ENCODE measurements at regions not wholly inside any gene's neighbourhood (a gene's known extent, or its start where the extent isn't known, plus 50 kb on each side); places are given as distances from the start of the nearest gene placed in this dataset.
"Not testable (repeated sequence)": the region's sequence is repeated elsewhere in the genome, so short reads cannot be mapped to it uniquely, and the experiment has no call there.

DNA sequence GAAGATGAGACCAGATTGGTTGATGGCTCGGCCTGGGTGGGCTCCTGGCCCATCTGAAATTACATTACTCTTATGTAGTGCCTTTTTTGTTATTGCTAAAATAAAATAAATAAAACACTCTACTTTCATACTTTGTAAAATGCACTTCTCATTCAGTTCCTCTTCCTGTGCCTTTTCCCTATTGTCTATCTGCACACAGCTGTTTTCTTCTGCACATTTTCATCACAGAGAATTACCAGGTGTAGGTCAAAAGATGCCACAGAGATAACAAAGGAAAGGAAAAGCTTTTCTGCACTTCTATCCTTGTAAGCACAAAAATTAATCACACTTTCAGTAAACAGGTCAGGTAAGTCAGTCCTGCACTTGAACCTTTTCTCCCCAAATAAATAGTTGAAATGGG is 265.1 kb downstream of the BTG1 start:
- no peak for DNase-seq

GRCh38 chr12:91877456-91878235 is 268.0 kb downstream of the BTG1 start:
- DNase-seq, result no peak

DNA sequence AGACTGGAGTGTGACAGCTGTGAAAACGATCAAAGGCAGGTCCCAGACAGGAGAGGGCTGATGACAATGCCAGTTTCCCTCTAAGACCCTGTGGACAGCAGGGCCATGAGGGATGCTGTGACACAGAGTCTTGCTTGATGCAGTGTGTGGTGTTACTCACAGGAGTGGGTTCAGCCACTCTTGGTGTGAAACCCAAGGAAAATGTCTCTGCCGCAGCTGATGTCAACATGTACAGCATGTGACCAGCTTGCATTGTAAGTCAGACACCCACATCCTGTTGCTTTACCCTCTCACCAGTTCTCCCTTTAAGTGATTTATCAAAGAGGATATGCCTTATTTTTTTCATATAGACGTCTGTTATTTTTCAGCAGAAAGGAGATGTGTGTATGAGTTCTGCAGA is 268.6 kb downstream of the BTG1 start:
- no peak for DNase-seq

GRCh38 chr12:91875671-91876070 is 270.0 kb downstream of the BTG1 start:
- DNase-seq, result not testable (repeated sequence)

DNA sequence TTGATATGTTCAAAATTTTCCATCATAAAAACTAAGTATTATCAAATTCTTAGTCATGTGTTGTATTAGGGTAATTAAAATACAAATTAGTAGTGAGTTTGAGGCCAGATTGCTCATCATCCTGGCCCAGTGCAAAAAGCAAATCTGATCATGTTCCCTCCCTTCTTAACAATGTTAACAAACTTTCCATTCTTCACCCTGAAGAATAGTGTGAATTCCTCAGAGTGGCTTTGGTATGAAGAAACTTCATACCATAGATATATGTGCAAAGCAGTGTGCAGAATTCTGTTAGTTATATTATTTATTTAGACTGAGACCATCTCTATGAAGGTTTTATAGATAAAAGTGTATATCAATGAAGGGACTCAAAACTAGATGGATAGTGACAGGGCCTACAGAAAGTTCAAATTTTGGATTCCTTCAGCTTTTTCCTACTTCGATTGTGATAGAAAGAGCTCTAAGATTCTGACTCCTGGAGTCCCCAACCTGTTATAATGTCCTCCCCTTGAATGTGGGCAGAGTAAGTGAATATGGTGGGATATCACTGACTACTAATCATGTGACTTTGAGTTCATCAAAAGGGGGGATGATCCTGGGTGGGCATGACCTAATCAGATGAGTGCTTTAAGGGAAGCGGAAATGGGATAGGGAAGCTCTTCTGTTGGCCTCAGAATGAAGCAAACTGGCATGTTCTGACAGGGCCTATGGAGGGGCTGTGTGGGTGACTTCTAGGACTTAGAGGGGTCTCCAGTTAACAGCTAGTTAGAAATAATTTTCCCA is 271.4 kb downstream of the BTG1 start:
- no peak for DNase-seq

DNA sequence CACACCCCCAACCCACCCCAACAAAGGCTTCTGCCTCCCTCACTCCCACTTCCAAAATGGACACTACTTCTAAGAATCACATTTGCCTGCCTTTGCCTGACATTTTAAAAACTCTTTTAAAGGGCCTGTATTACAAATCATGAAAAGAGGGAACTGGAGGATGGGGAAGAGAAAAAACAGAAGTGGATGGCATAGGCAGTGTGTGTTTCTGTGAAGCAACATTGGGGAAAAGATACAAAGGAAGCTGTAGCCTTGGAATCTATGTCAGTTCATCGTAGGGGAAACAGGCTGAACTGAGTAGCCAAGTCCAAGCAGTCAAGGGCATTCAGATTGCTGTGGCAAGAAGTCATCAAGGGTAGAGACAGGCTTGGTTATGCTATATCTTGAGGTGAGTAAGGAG is 273.9 kb downstream of the BTG1 start:
- no peak for DNase-seq

DNA sequence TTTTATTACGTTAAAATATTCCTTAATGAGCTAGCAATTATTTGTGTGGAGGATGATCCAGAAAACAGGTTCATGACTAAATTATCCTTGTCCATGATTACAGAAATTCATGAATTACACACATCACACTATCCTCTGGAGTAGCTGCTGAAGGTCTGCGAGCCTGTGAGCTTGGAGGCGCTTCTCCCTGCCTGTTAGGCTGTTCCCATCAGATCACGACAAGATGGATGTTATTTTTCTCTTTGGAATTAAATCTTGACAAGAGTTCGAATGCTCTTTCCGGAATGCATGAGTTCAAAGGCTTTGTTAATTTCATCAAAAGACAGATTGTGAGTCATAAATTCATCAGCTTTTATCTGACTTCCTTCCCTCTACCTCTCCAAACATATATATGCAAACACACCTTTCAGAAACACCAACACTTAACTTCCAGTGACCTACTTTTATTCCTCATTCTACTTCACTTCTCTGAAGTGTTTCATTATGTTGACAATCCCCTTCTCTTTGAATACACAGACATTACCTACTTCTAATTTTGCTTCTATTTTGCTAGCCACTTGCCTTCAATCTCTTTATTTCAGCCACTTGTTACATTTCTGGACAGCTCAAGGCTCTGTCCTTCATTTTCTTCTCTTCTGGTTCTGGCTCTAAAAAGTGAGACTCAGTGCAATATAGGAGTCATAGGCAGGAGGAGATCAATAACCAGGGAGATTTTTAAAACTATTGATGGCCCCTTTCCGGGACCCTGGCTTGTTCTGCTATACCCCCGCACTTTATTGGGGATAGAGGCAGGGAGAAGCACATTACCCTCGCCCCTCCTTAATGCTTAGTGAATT is 274.6 kb downstream of the BTG1 start:
- no peak for DNase-seq

DNA sequence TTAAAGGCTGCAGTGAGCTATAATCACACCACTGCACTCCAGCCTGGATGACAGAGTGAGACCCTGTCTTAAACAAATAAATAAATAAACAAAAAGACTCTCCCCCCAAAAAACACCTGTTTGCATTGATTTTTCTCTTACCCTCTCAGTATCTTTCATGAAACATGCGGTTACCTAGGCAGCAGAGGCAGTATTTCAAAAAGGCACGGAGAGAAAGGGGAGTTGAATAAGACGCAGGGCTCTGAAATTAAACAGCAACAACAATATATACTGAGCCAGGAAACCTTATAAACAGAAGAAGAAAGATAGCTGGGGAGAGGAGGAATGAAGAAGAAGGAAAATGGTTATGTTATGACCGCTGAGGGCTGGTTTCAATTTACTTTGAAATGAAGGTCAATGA is 277.6 kb downstream of the BTG1 start:
- DNase-seq, result no peak

GRCh38 chr12:91866566-91866965 is 279.1 kb downstream of the BTG1 start:
- DNase-seq, result no peak

DNA sequence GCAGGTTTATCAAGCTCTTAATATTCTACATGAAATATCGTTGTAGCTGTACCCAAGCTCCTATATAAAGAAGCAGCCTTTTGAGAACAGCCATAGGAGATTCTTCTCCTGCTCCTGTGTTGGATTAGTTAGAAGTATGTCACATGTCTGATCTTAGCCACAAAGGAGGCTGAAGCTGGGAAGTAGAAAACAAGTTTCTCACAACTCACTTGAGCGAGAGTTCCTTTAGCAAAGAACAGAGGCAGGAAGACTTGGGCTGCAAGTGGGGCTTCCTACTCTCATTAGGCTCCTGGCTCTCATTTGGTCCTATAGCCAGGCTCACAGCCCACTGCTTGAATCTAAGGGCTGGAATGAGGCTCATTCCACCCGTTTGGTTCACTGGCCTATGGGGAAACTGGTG is 281.9 kb downstream of the BTG1 start:
- DNase-seq, result no peak

DNA sequence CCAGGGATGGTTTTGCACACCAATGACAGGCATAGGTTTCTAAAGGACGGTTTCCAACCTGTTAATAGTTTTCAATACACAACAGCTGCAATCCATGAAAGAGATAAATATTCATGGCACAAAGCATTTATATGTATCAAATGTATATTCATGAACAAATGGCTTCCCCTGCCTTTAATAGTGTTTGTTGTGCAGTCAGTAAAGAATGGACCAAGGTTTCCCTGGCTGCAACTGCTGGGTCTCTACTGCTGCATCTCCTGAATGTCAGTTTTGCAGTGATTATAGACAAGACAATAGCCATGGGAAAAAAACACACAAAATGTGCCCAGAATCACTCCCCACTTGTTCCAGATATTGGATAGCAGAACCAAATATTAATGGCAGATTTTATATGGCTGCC is 284.1 kb downstream of the BTG1 start:
- DNase-seq, result no peak

GRCh38 chr12:91859347-91859746 is 286.3 kb downstream of the BTG1 start:
- DNase-seq, result no peak

DNA sequence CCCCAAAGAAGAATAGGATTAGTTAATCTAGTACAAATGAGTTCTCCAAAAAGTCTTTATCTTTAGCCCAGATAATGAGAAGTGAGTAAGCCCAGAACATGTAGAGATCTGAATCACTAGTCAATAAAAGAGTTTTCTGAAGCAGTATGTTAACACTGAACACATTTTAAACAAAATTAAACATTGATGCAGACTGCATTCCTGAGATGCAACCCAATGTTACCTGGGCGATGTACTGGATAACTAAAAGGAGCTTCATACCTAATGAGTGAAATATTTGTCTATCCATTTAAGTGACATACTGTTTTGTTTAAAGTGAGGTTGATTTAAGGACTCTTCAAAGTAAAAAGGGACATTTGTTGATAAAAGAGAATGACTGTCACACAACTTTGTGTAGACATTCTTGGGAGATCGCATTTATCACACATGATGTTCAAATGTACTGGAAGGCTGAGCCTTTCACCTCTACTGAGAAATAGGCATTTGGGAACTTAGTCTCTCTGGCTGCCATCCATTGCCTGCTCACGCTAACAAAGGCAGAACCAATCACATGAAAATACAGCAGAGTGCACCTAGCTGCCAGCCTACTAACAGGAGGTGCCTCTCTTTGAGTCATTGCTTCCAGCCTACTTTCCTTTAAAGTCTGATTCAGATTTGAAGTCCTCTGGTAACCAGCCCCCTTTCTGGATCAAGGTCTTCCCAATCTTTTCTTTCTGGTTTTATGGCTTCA is 287.7 kb downstream of the BTG1 start:
- no peak for DNase-seq

DNA sequence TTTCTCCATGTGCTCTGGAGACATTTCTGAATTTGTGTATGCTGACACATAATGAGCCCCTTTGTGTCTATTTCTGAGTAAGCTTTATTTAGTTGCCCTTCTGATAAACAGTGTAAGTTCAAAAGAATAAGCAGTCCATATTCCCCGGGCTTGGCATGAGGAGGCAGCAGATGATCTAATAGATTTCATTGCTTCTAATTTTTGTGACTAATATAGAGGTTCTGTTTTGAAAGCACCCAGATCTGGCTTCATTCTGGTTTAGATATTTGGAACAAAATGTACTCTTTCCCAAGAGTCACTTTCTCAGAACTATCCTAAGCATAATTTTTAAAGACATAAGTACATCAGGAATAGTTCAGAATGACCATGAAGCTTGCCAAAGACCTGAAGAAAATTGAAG is 290.9 kb downstream of the BTG1 start:
- DNase-seq, result no peak

DNA sequence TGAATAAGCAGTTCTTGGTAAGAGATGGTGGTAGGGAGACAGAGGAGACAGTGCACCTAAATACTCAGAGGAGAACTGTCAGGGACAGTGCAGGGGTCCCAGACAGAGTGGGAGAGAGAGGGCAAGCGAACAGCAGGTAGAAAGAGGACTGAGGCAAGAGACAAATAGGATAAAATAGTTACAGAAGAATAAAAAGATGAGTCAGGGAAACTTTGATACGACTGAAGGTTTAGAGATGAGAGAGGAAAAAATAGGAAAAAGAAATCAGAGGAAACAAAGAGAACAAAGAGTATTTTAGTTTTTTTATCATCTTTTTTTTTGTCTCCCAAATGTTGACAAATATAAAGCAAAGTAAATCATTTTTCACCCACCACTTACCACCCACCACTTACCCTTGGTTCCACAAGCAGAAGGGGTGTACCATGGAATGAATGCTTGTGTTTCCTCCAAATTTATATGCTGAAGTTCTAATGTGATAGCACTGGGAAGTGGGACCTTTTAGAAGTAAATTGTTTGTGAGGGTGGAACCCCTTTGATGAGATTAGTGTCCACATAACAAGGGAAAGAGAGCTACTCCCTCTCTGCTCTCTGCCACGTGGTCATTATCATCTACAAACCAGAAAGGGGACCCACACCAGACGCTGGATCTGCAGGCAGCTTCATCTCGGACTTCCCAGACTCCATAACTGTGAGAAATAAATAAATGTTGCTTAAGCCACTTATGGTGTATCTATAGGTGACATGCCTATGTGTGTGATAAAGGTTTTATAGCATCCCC is 292.1 kb downstream of the BTG1 start:
- DNase-seq, result no peak

DNA sequence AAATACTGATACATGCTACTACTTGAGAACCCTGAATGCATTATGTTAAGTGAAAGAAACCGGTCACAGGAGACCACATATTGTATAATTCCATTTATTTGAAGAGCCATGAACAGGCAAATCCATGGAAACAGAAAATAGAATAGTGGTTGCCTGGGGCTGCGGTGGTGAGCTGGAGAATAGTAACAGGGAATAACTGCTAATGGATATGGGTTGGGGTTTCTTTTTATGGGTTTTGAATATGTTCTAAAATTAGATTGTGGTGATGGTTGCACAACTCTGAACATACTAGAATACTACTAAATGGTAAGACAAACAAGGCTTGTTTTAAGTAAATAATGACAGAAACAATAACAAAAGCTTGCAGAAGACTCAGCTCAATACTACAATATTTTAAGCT is 293.0 kb downstream of the BTG1 start:
- no peak for DNase-seq

DNA sequence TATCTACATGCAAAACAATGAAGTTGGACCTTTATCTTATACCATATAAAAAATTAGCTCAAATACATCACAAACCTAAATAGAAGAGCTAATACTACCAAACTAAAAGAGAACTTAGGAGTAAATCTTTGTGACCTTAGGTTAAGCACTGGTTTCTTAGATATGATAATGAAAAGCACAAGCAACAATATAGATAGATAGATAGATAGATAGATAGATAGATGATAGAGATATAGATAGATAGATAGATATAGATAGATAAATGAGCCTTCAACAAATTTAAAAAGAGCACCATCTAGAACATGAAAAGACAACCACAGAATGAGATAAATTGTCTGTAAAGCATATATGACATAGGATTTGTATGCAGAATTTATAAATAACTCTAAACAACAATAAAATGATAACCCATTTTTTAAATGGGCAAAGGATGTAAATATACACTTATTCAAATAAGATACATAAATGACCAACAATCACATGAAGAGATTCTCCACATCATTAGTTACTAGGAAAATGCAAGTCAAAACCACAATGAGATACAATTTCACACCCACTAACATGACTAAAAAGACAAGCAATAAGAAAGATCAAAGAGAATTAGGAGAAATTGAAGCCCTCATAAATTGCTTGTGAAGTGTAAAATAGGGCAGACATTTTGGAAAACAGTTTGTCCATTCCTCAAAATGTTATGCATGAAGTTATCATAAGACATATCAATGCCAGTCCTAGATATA is 293.7 kb downstream of the BTG1 start:
- DNase-seq, result no peak

- DNase-seq, result no peak
Measured at GRCh38 chr12:91846466-91847055, 299.1 kb downstream of the BTG1 start.

- DNase-seq, result no peak
Measured at GRCh38 chr12:91845365-91845764, 300.3 kb downstream of the BTG1 start.

DNA sequence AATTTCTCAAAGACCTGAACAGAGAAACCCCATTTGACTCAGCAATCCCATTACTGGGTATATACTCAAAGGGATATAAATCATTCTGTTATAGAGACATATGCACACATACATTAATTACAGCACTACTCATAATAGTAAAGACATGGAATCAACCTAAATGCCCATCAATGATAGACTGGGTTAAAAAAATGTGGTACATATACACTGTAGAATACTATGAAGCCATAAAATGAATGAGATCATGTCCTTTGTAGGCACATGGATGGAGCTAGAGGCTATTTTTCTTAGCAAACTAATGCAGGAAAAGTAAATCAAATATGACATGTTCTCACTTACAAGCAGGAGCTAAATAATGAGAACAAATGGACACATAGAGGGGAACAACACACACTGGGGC is 303.8 kb downstream of the BTG1 start:
- DNase-seq, result no peak

DNA sequence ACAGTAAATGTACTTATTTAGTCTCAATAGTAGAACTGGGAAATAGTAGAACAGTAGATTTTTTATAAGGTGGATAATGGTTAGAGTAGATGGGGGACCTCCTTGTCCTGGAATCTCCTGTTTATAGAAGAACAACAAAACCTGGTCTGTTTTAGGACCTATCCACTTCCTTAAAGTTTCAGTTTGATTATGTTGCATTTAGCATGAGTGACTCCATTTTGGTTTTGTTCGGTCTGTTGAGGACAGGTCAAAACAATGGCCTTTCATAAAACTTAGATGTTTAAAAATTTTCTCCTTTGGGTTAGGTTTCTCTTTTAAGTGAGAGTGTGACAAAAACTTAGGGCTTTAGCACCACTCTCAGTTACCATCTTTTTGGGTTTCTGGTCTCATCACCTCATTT is 308.9 kb downstream of the BTG1 start:
- DNase-seq, result no peak

All from T1000 (cell line).